ENCODE measurements at regions not wholly inside any gene's neighbourhood (a gene's known extent, or its start where the extent isn't known, plus 50 kb on each side); places are given as distances from the start of the nearest gene placed in this dataset.

DNA sequence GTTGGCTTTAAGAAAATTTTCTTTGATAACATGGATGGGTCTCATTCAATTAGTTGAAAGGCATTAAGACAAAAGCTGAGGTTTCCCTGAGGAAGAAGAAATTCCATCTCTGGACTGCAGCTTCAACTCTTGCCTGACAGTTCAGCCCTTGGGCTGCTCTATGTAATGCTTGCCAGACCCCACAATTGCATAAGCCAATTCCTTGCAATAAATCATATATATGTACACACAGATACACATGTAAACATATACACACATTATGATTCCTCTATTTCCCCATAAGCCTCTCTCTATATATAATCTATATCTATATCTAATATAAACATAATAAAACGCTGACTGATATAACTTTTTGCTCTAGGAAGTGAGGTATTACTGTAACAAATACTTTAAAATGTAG, 301.5 kb upstream of the PRMT6 start:
- no peaks in the 10 kb centered on the region for H3K9me1 ChIP-seq (replicated peaks; ENCODE audit: control insufficient read depth, extremely low read depth, insufficient read depth, low read length)
- intact Hi-C loops (cut with micrococcal nuclease) = no loop called here
- no peak overlapping the region for H2AFZ ChIP-seq (ENCODE audit: low read depth, low read length)
- no peaks in the 10 kb centered on the region for H3K79me2 ChIP-seq (ENCODE audit: control insufficient read depth, insufficient read depth, low read length)
- H3K27ac ChIP-seq (ENCODE audit: insufficient read depth, low read depth, low read length) = no peak overlapping the region
- POLR2A ChIA-PET = no interaction called here
- H3K4me2 ChIP-seq (ENCODE audit: insufficient read depth, low read length) = no peak overlapping the region
- no peaks in the 10 kb centered on the region for H4K20me1 ChIP-seq (replicated peaks; ENCODE audit: control insufficient read depth, extremely low read depth, insufficient read depth, low read length)
- H3K4me1 ChIP-seq (ENCODE audit: control insufficient read depth, extremely low read depth, insufficient read depth, low read length) = no peaks in the 10 kb centered on the region
- peaks cover 2% of the 10 kb centered on the region for H3K9me3 ChIP-seq (replicated peaks; ENCODE audit: control insufficient read depth, insufficient read depth, low read length)
- DNase-seq (ENCODE audit: low read depth, low spot score) = no peak
- no peaks in the 10 kb centered on the region for H3K36me3 ChIP-seq (ENCODE audit: control insufficient read depth in 2 of 2, extremely low read depth in 1 of 2, insufficient read depth in 2 of 2, low read length in 2 of 2)
- CTCF ChIA-PET = no interaction called here
- H3K9ac ChIP-seq (replicated peaks; ENCODE audit: extremely low read depth, insufficient read depth, low read length) = no peak overlapping the region
- BruUV-seq (replicated peaks) = no TSS peak
- H3K27me3 ChIP-seq (ENCODE audit: control insufficient read depth in 2 of 2, insufficient read depth in 2 of 2, low read length in 2 of 2) = no peaks in the 10 kb centered on the region
- TF ChIP-seq MYC (IDR thresholded peaks at IDR 0.05; ENCODE audit: low read depth, low read length) (no peak), GATA2 (IDR thresholded peaks at IDR 0.05; ENCODE audit: insufficient read depth, insufficient read length, low read depth, low read length) (no peak)
- no peak for FAIRE-seq
- no peak overlapping the region for H3K4me3 ChIP-seq (replicated peaks in 1 of 3; ENCODE audit: insufficient read depth in 1 of 3, low read depth in 1 of 3, low read length in 3 of 3)
- dilution Hi-C loops (cut with MboI; ENCODE audit: extremely low pct_ligation_motif_present, low sequenced_read_pairs) = no loop called here

GRCh38 chr1:106755682-106756406, 300.6 kb upstream of the PRMT6 start:
- Histone ChIP-seq H3K79me2 (ENCODE audit: control insufficient read depth, insufficient read depth, low read length) (no peaks in the 10 kb centered on the region), H3K27ac (ENCODE audit: insufficient read depth, low read depth, low read length) (no peak overlapping the region), H4K20me1 (replicated peaks; ENCODE audit: control insufficient read depth, extremely low read depth, insufficient read depth, low read length) (no peaks in the 10 kb centered on the region), H3K36me3 (ENCODE audit: control insufficient read depth in 2 of 2, extremely low read depth in 1 of 2, insufficient read depth in 2 of 2, low read length in 2 of 2) (no peaks in the 10 kb centered on the region), H3K9me1 (replicated peaks; ENCODE audit: control insufficient read depth, extremely low read depth, insufficient read depth, low read length) (no peaks in the 10 kb centered on the region), H3K9me3 (replicated peaks; ENCODE audit: control insufficient read depth, insufficient read depth, low read length) (peaks cover 2% of the 10 kb centered on the region), H3K27me3 (ENCODE audit: control insufficient read depth in 2 of 2, insufficient read depth in 2 of 2, low read length in 2 of 2) (no peaks in the 10 kb centered on the region), H3K9ac (replicated peaks; ENCODE audit: extremely low read depth, insufficient read depth, low read length) (no peak overlapping the region), H2AFZ (ENCODE audit: low read depth, low read length) (no peak overlapping the region), H3K4me1 (ENCODE audit: control insufficient read depth, extremely low read depth, insufficient read depth, low read length) (no peaks in the 10 kb centered on the region), H3K4me2 (ENCODE audit: insufficient read depth, low read length) (no peak overlapping the region), H3K4me3 (replicated peaks in 1 of 3; ENCODE audit: insufficient read depth in 1 of 3, low read depth in 1 of 3, low read length in 3 of 3) (no peak overlapping the region)
- dilution Hi-C loops (cut with MboI; ENCODE audit: extremely low pct_ligation_motif_present, low sequenced_read_pairs) = no loop called here
- ChIA-PET POLR2A (no interaction called here), CTCF (no interaction called here)
- intact Hi-C loops (cut with micrococcal nuclease) = no loop called here
- no TSS peak for BruUV-seq (replicated peaks)
- DNase-seq (ENCODE audit: low read depth, low spot score) (no peak), FAIRE-seq (no peak)
- TF ChIP-seq, protein P1, sequence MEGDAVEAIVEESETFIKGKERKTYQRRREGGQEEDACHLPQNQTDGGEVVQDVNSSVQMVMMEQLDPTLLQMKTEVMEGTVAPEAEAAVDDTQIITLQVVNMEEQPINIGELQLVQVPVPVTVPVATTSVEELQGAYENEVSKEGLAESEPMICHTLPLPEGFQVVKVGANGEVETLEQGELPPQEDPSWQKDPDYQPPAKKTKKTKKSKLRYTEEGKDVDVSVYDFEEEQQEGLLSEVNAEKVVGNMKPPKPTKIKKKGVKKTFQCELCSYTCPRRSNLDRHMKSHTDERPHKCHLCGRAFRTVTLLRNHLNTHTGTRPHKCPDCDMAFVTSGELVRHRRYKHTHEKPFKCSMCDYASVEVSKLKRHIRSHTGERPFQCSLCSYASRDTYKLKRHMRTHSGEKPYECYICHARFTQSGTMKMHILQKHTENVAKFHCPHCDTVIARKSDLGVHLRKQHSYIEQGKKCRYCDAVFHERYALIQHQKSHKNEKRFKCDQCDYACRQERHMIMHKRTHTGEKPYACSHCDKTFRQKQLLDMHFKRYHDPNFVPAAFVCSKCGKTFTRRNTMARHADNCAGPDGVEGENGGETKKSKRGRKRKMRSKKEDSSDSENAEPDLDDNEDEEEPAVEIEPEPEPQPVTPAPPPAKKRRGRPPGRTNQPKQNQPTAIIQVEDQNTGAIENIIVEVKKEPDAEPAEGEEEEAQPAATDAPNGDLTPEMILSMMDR (IDR thresholded peaks at IDR 0.05; ENCODE audit: extremely low read depth in 1 of 2, insufficient read depth in 1 of 2, low read depth in 1 of 2, low read length in 2 of 2) = no peak

Measured in endothelial cell of umbilical vein (primary cell).